Activated T-helper 1 cell treated with anti-CD3 and anti-CD28 coated beads, Interleukin-12 subunit alpha, Interleukin-12 subunit beta, Interleukin-2, Interleukin-4 antibody, amounts not matched to agents 30 ng/mL and 10 ng/mL and 1 ng/mL, durations not matched to agents 14 hours and 24 hours and 36 hours (primary cell): ENCODE measurements at regions not wholly inside any gene's neighbourhood (a gene's known extent, or its start where the extent isn't known, plus 50 kb on each side); places are given as distances from the start of the nearest gene placed in this dataset.
"Not testable (repeated sequence)": the region's sequence is repeated elsewhere in the genome, so short reads cannot be mapped to it uniquely, and the experiment has no call there.

Source experiments
- DNase-seq: peaks from one replicate; pipeline ENCODE4 v3.0.0; 2021; ENCODE audit warnings: low spot score
- H3K27ac Mint-ChIP-seq: one replicate; pipeline ENCODE4 v1.8.0; 2021; ENCODE audit warnings: mild to moderate bottlenecking, mixed read lengths
- H3K27me3 Mint-ChIP-seq: one replicate; pipeline ENCODE4 v1.8.0; 2022; ENCODE audit warnings: mild to moderate bottlenecking, moderate library complexity, mixed read lengths; ENCODE audit not compliant: insufficient read depth
- H3K36me3 Mint-ChIP-seq: one replicate; pipeline ENCODE4 v1.8.0; 2021; ENCODE audit warnings: low read depth, mixed read lengths
- H3K4me1 Mint-ChIP-seq: one replicate; pipeline ENCODE4 v1.8.0; 2021; ENCODE audit warnings: low read depth, mixed read lengths
- H3K4me3 Mint-ChIP-seq: one replicate; pipeline ENCODE4 v1.8.0; 2021; ENCODE audit warnings: mild to moderate bottlenecking, moderate library complexity, mixed read lengths
- H3K9me3 Mint-ChIP-seq: one replicate; pipeline ENCODE4 v1.8.0; 2021; ENCODE audit warnings: mixed read lengths
- intact Hi-C: fragments of 100-400 bp; cut with micrococcal nuclease; formaldehyde crosslinking; loops from one replicate; pipeline ENCODE4 v1.15.1; 2024

GRCh38 chr17:77838748-77839697 lies 119.5 kb upstream of the TNRC6C start:
- Mint-ChIP-seq H3K4me1 (peaks cover 46% of the 10 kb centered on the region), H3K36me3 (peaks cover 4% of the 10 kb centered on the region), H3K4me3 (no peak overlapping the region), H3K9me3 (peaks cover 5% of the 10 kb centered on the region), H3K27me3 (peaks cover 19% of the 10 kb centered on the region), H3K27ac (no peak overlapping the region)
- no peak for DNase-seq
- intact Hi-C loops: no loop called here

- Mint-ChIP-seq H3K4me1 (peaks cover 45% of the 10 kb centered on the region), H3K4me3 (no peak overlapping the region), H3K9me3 (peaks cover 5% of the 10 kb centered on the region), H3K27ac (no peak overlapping the region), H3K27me3 (peaks cover 16% of the 10 kb centered on the region), H3K36me3 (peaks cover 4% of the 10 kb centered on the region)
- intact Hi-C loops: loop anchor here (5.0 kb wide), 1 partner anchor 172 kb away; no protein-coding TSS in a partner anchor
- no peak for DNase-seq
Measured at GRCh38 chr17:77839698-77840512, 118.6 kb upstream of the TNRC6C start.

- intact Hi-C loops: loop anchor here (5.0 kb wide), 1 partner anchor 172 kb away; no protein-coding TSS in a partner anchor
- H3K36me3 Mint-ChIP-seq: peaks cover 4% of the 10 kb centered on the region
- H3K9me3 Mint-ChIP-seq: peaks cover 5% of the 10 kb centered on the region
Measured at GRCh38 chr17:77840513-77841165, 117.9 kb upstream of the TNRC6C start.

GRCh38 chr17:77841742-77842527 lies 116.6 kb upstream of the TNRC6C start:
- Mint-ChIP-seq H3K27me3 (peaks cover 16% of the 10 kb centered on the region), H3K9me3 (peaks cover 5% of the 10 kb centered on the region), H3K4me3 (no peak overlapping the region), H3K27ac (no peak overlapping the region), H3K4me1 (peaks cover 43% of the 10 kb centered on the region), H3K36me3 (peaks cover 4% of the 10 kb centered on the region)
- intact Hi-C loops: loop anchor here (2.0 to 5.0 kb wide), 3 partner anchors 117 to 207 kb away; partner anchors contain the start of gene TNRC6C
- no peak for DNase-seq

More at GRCh38 chr17:77840513-77841165, 117.9 kb upstream of the TNRC6C start:
- Mint-ChIP-seq H3K4me1 (peaks cover 41% of the 10 kb centered on the region), H3K4me3 (no peak overlapping the region), H3K27me3 (peaks cover 16% of the 10 kb centered on the region), H3K27ac (no peak overlapping the region)
- no peak for DNase-seq

- Mint-ChIP-seq H3K27ac (no peak overlapping the region), H3K36me3 (peaks cover 3% of the 10 kb centered on the region), H3K4me1 (peaks cover 43% of the 10 kb centered on the region), H3K4me3 (peak overlapping the region; percentile 5), H3K27me3 (peaks cover 21% of the 10 kb centered on the region), H3K9me3 (no peaks in the 10 kb centered on the region)
- intact Hi-C loops: loop anchor here (1.0 to 5.0 kb wide), 6 partner anchors 8 to 208 kb away; partner anchors contain the start of gene TNRC6C
- DNase-seq: no peak
Measured at GRCh38 chr17:77842528-77843147, 115.9 kb upstream of the TNRC6C start.

- peak overlapping the region; percentile 61 for H3K27ac Mint-ChIP-seq
- H3K4me1 Mint-ChIP-seq: peaks cover 43% of the 10 kb centered on the region
- intact Hi-C loops: loop anchor here (1.0 to 5.0 kb wide), 6 partner anchors 9 to 209 kb away; partner anchors contain the start of gene TNRC6C
- H3K9me3 Mint-ChIP-seq, H3K36me3 Mint-ChIP-seq: not testable (repeated sequence)
- DNase-seq: peak; percentile 64
- peak overlapping the region; percentile 43 for H3K4me3 Mint-ChIP-seq
- peaks cover 21% of the 10 kb centered on the region for H3K27me3 Mint-ChIP-seq
Measured at GRCh38 chr17:77843255-77843895, 115.1 kb upstream of the TNRC6C start.

GRCh38 chr17:77843896-77844295 lies 114.6 kb upstream of the TNRC6C start:
- H3K9me3 Mint-ChIP-seq: no peaks in the 10 kb centered on the region
- H3K36me3 Mint-ChIP-seq: no peaks in the 10 kb centered on the region
- DNase-seq: no peak
- H3K4me3 Mint-ChIP-seq: peak overlapping the region; percentile 43
- peaks cover 19% of the 10 kb centered on the region for H3K27me3 Mint-ChIP-seq
- intact Hi-C loops: loop anchor here (1.0 to 5.0 kb wide), 6 partner anchors 10 to 209 kb away; partner anchors contain the start of gene TNRC6C
- peak overlapping the region; percentile 61 for H3K27ac Mint-ChIP-seq
- peaks cover 43% of the 10 kb centered on the region for H3K4me1 Mint-ChIP-seq

- no peaks in the 10 kb centered on the region for H3K9me3 Mint-ChIP-seq
- no peak overlapping the region for H3K4me3 Mint-ChIP-seq
- DNase-seq: no peak
- H3K4me1 Mint-ChIP-seq: peaks cover 43% of the 10 kb centered on the region
- no peak overlapping the region for H3K27ac Mint-ChIP-seq
- intact Hi-C loops: loop anchor here (5.0 kb wide), 1 partner anchor 168 kb away; no protein-coding TSS in a partner anchor
- no peaks in the 10 kb centered on the region for H3K36me3 Mint-ChIP-seq
- H3K27me3 Mint-ChIP-seq: peaks cover 17% of the 10 kb centered on the region
Measured at GRCh38 chr17:77844681-77845080, 113.8 kb upstream of the TNRC6C start.

- DNase-seq: no peak
- no peak overlapping the region for H3K4me3 Mint-ChIP-seq
- H3K4me1 Mint-ChIP-seq: peaks cover 43% of the 10 kb centered on the region
- H3K9me3 Mint-ChIP-seq: no peaks in the 10 kb centered on the region
- peaks cover 17% of the 10 kb centered on the region for H3K27me3 Mint-ChIP-seq
- no peak overlapping the region for H3K27ac Mint-ChIP-seq
- intact Hi-C loops: no loop called here
- H3K36me3 Mint-ChIP-seq: no peaks in the 10 kb centered on the region
Measured at GRCh38 chr17:77845541-77846225, 112.8 kb upstream of the TNRC6C start.

GRCh38 chr17:77846531-77847085 lies 111.9 kb upstream of the TNRC6C start:
- Mint-ChIP-seq H3K27me3 (peaks cover 12% of the 10 kb centered on the region), H3K4me1 (peaks cover 41% of the 10 kb centered on the region), H3K36me3 (no peaks in the 10 kb centered on the region), H3K27ac (no peak overlapping the region), H3K9me3 (no peaks in the 10 kb centered on the region), H3K4me3 (no peak overlapping the region)
- no peak for DNase-seq
- intact Hi-C loops: no loop called here
